GM10248 (cell line): ENCODE measurements at regions not wholly inside any gene's neighbourhood (a gene's known extent, or its start where the extent isn't known, plus 50 kb on each side); places are given as distances from the start of the nearest gene placed in this dataset.

Experiments used
- CTCF ChIA-PET: fragments of 300-600 bp; sonication (Branson Sonifier 250); formaldehyde crosslinking; extraction: SDS; loops from one replicate; lab custom pipeline; 2021; ENCODE audit warnings: antibody characterized with exemption; lab: Yijun Ruan, JAX
- POLR2A ChIA-PET: fragments of 350-650 bp; sonication (Branson Sonifier 250); formaldehyde crosslinking; extraction: SDS; loops from one replicate; lab custom pipeline; 2020; ENCODE audit warnings: antibody characterized with exemption; lab: Yijun Ruan, JAX
- DNase-seq: peaks from one replicate; pipeline ENCODE4 v3.0.0; 2012; ENCODE audit errors: extremely low spot score
- CTCF ChIP-seq: IDR thresholded peaks from 2 replicates; pipeline ENCODE4 v1.5.1; 2012; ENCODE audit warnings: mild to moderate bottlenecking, low read depth; ENCODE audit errors: extremely low read depth, missing control alignments, control extremely low read depth

- no peak for TF ChIP-seq CTCF
- POLR2A ChIA-PET, result no interaction called here
- CTCF ChIA-PET, result no interaction called here
- no peak for DNase-seq
Measured at GRCh38 chr18:45528712-45529336, 86.5 kb upstream of the SLC14A2 start.

DNA sequence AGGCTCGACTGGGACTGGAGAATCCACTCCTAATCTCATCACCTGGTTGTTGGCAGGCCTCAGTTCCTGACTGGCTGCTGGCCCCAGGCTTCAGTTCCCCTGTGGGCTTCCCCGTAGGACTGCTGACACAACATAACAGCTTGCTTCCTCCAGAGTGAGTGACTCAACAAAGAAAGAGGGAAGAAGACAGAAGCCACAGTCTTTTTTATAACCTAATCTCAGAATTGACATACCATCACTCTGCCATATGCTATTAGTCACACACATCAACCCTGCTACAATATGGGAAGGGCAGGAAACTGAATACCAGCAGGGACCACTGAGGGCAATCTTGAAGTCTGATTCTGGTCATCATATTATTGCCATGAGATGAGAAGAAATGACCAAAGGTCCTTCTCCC, 76.8 kb upstream of the SLC14A2 start:
- ChIA-PET POLR2A (no interaction called here), CTCF (no interaction called here)
- no peak for DNase-seq
- TF ChIP-seq CTCF, result no peak

DNA sequence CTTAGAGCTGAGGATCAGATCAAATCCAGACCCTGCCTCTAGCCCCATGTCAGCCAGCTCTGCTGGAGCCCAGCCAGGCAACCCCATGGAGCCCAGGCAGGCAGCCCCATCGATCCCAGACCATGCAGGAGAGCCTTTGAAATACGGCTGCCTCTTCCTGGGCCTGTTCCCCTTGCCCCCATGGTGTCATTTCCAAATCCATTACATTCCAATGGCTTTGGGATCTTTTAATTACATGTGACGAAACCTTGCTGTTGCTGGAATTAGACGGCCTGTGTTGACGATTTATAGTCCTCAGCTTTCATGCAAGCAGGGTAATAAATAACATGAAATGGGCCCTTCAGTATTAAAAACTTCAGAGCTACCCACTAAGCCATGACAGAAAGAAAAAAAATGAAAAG, 75.8 kb upstream of the SLC14A2 start:
- no peak for TF ChIP-seq CTCF
- DNase-seq, result no peak
- ChIA-PET CTCF (no interaction called here), POLR2A (no interaction called here)

GRCh38 chr18:45540125-45540524, 75.2 kb upstream of the SLC14A2 start:
- no peak for TF ChIP-seq CTCF
- DNase-seq, result no peak
- CTCF ChIA-PET, result no interaction called here
- POLR2A ChIA-PET, result no interaction called here

DNA sequence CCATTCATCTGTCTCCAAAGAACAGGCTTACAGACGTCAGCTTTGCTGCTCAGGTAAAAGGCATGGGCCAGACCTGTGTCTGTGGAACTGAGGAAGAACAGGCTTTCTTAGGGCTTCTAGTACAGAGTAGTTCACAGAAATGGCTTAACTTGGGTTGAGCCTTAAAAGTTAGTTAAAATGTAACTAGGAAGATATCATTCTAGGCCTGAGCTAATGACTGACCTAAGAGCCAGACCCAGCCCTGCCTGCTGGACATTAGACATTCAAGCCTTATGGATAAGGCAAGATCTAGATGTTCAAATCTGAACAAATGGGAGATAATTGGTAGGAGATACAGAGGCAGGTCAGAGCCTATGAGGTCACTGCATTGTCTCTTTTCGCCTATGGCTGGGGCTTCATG, 73.9 kb upstream of the SLC14A2 start:
- DNase-seq, result no peak
- TF ChIP-seq CTCF, result no peak
- CTCF ChIA-PET, result interaction anchor here (1.2 to 1.4 kb wide), 2 partner anchors 9 to 79 kb away, joined by 3 read pairs; no protein-coding TSS in a partner anchor
- POLR2A ChIA-PET, result no interaction called here

DNA sequence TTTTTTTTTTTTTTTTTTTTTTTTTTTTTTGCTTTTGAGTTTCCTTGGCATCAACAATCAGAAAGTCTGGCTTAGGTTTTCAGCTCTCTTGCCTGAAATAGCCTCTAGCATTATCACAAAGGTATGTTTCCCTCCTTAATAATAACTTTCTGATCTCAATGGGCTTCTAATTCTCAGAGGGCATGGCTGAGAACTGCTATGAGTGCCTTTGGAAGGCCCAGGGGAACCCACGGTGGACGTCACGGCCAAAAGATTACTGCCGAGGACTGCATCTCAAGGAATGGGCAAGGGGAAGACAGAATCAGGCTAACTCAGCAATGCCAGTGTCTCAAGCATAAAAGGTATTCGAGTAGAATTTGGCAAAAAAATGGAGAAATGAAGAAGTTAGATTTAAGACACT, 73.2 kb upstream of the SLC14A2 start:
- ChIA-PET CTCF (no interaction called here), POLR2A (no interaction called here)
- no peak for TF ChIP-seq CTCF
- DNase-seq, result no peak
